AG20443 (cell line): ENCODE measurements at regions not wholly inside any gene's neighbourhood (a gene's known extent, or its start where the extent isn't known, plus 50 kb on each side); places are given as distances from the start of the nearest gene placed in this dataset.
A peak's percentile ranks its signal among the peaks of the same experiment; 100 is the strongest.
"Not testable (repeated sequence)": the region's sequence is repeated elsewhere in the genome, so short reads cannot be mapped to it uniquely, and the experiment has no call there.

ENCODE experiments used
- DNase-seq: peaks from one replicate; pipeline ENCODE4 v3.0.0; 2012; ENCODE audit warnings: low spot score, mixed read lengths

- no peak for DNase-seq
Observed at GRCh38 chr2:100741880-100742276, 78.1 kb upstream of the NPAS2 start.

GRCh38 chr2:100742277-100743254 lies 77.4 kb upstream of the NPAS2 start:
- DNase-seq = peak; percentile 81

- DNase-seq = no peak
Observed at GRCh38 chr2:100743741-100744140, 76.2 kb upstream of the NPAS2 start.

GRCh38 chr2:100744184-100744583 lies 75.8 kb upstream of the NPAS2 start:
- no peak for DNase-seq

- DNase-seq = no peak
Observed at GRCh38 chr2:100744589-100744988, 75.3 kb upstream of the NPAS2 start.

- no peak for DNase-seq
Observed at GRCh38 chr2:100745604-100746003, 74.3 kb upstream of the NPAS2 start.

GRCh38 chr2:100747551-100747950 lies 72.4 kb upstream of the NPAS2 start:
- DNase-seq = no peak

GRCh38 chr2:100747996-100748615 lies 71.8 kb upstream of the NPAS2 start:
- DNase-seq = no peak

- no peak for DNase-seq
Observed at GRCh38 chr2:100748673-100749072, 71.3 kb upstream of the NPAS2 start.

GRCh38 chr2:100749771-100750542 lies 70.0 kb upstream of the NPAS2 start:
- no peak for DNase-seq

- DNase-seq = not testable (repeated sequence)
Observed at GRCh38 chr2:100751871-100752625, 67.9 kb upstream of the NPAS2 start.

- DNase-seq = peak; percentile 75
Observed at GRCh38 chr2:100752628-100753333, 67.2 kb upstream of the NPAS2 start.

GRCh38 chr2:100753444-100753843 lies 66.5 kb upstream of the NPAS2 start:
- no peak for DNase-seq

GRCh38 chr2:100753881-100754280 lies 66.1 kb upstream of the NPAS2 start:
- no peak for DNase-seq

- DNase-seq = peak; percentile 40
Observed at GRCh38 chr2:100754951-100755350, 65.0 kb upstream of the NPAS2 start.

GRCh38 chr2:100755441-100755840 lies 64.5 kb upstream of the NPAS2 start:
- DNase-seq = no peak

- no peak for DNase-seq
Observed at GRCh38 chr2:100756704-100757103, 63.2 kb upstream of the NPAS2 start.

GRCh38 chr2:100757621-100758394 lies 62.1 kb upstream of the NPAS2 start:
- peak; percentile 73 for DNase-seq

- no peak for DNase-seq
Observed at GRCh38 chr2:100759901-100760300, 60.0 kb upstream of the NPAS2 start.

- DNase-seq = no peak
Observed at GRCh38 chr2:100761365-100761764, 58.6 kb upstream of the NPAS2 start.
